Choroid plexus epithelial cell (primary cell): ENCODE measurements at regions not wholly inside any gene's neighbourhood (a gene's known extent, or its start where the extent isn't known, plus 50 kb on each side); places are given as distances from the start of the nearest gene placed in this dataset.

Experiments used
- DNase-seq: peaks from one replicate; pipeline ENCODE4 v3.0.0-alpha.2; 2010; ENCODE audit warnings: low read depth
- H3K4me3 ChIP-seq: 2 replicates; pipeline ENCODE4 v1.5.1; 2011; ENCODE audit warnings: low read depth, mild to moderate bottlenecking, control low read depth, low read length, moderate library complexity
- CTCF ChIP-seq: conservative IDR thresholded peaks from 2 replicates; pipeline ENCODE4 v1.5.1; 2011; ENCODE audit warnings: low read depth, mild to moderate bottlenecking, control low read depth, inconsistent platforms, low read length, moderate library complexity

- H3K4me3 ChIP-seq, result no peak overlapping the region
- no peak for TF ChIP-seq CTCF
- DNase-seq, result no peak
Observed at GRCh38 chr6:9087470-9087869, 652.1 kb upstream of the SLC35B3 start.

- H3K4me3 ChIP-seq, result no peak overlapping the region
- no peak for TF ChIP-seq CTCF
- DNase-seq, result no peak
Observed at GRCh38 chr6:9086331-9086730, 651.0 kb upstream of the SLC35B3 start.

GRCh38 chr6:9085709-9086070 is 650.3 kb upstream of the SLC35B3 start:
- no peak for DNase-seq

GRCh38 chr6:9085054-9085708 is 649.8 kb upstream of the SLC35B3 start:
- no peak overlapping the region for H3K4me3 ChIP-seq
- no peak for TF ChIP-seq CTCF
- DNase-seq, result peak; percentile 1

More at GRCh38 chr6:9085709-9086070, 650.3 kb upstream of the SLC35B3 start:
- H3K4me3 ChIP-seq, result no peak overlapping the region
- no peak for TF ChIP-seq CTCF

- no peak for DNase-seq
- H3K4me3 ChIP-seq, result no peak overlapping the region
- no peak for TF ChIP-seq CTCF
Observed at GRCh38 chr6:9083108-9083507, 647.8 kb upstream of the SLC35B3 start.

- no peak overlapping the region for H3K4me3 ChIP-seq
- no peak for DNase-seq
- no peak for TF ChIP-seq CTCF
Observed at GRCh38 chr6:9066726-9067125, 631.4 kb upstream of the SLC35B3 start.

- H3K4me3 ChIP-seq, result no peak overlapping the region
- no peak for DNase-seq
- no peak for TF ChIP-seq CTCF
Observed at GRCh38 chr6:9064156-9064555, 628.8 kb upstream of the SLC35B3 start.
